ENCODE measurements at regions not wholly inside any gene's neighbourhood (a gene's known extent, or its start where the extent isn't known, plus 50 kb on each side); places are given as distances from the start of the nearest gene placed in this dataset.
"Not testable (repeated sequence)": the region's sequence is repeated elsewhere in the genome, so short reads cannot be mapped to it uniquely, and the experiment has no call there.

- DNase-seq (ENCODE audit: low read depth) = no peak
- no peak overlapping the region for H3K4me3 ChIP-seq (ENCODE audit: low read depth, low read length)
These were observed 139.6 kb downstream of the TFAP2B start for GRCh38 chr6:50958148-50958697.

GRCh38 chr6:50959081-50959641 lies 140.5 kb downstream of the TFAP2B start:
- DNase-seq (ENCODE audit: low read depth) = no peak
- no peak overlapping the region for H3K4me3 ChIP-seq (ENCODE audit: low read depth, low read length)

- no peak for DNase-seq (ENCODE audit: low read depth)
- H3K4me3 ChIP-seq (ENCODE audit: low read depth, low read length) = no peak overlapping the region
These were observed 142.9 kb downstream of the TFAP2B start for GRCh38 chr6:50961611-50962010.

GRCh38 chr6:50962213-50962759 lies 143.6 kb downstream of the TFAP2B start:
- no peak for DNase-seq (ENCODE audit: low read depth)

GRCh38 chr6:50963952-50964351 lies 145.3 kb downstream of the TFAP2B start:
- H3K4me3 ChIP-seq (ENCODE audit: low read depth, low read length) = no peak overlapping the region
- DNase-seq (ENCODE audit: low read depth) = no peak

More at GRCh38 chr6:50962213-50962759, 143.6 kb downstream of the TFAP2B start:
- H3K4me3 ChIP-seq (ENCODE audit: low read depth, low read length) = no peak overlapping the region

GRCh38 chr6:50965495-50965894 lies 146.8 kb downstream of the TFAP2B start:
- no peak overlapping the region for H3K4me3 ChIP-seq (ENCODE audit: low read depth, low read length)
- DNase-seq (ENCODE audit: low read depth) = no peak

- H3K4me3 ChIP-seq (ENCODE audit: low read depth, low read length) = no peak overlapping the region
- DNase-seq (ENCODE audit: low read depth) = no peak
These were observed 147.9 kb downstream of the TFAP2B start for GRCh38 chr6:50966532-50966931.

GRCh38 chr6:50966986-50967385 lies 148.3 kb downstream of the TFAP2B start:
- H3K4me3 ChIP-seq (ENCODE audit: low read depth, low read length) = no peak overlapping the region
- DNase-seq (ENCODE audit: low read depth) = no peak

GRCh38 chr6:50968246-50968645 lies 149.6 kb downstream of the TFAP2B start:
- H3K4me3 ChIP-seq (ENCODE audit: low read depth, low read length); DNase-seq (ENCODE audit: low read depth): not testable (repeated sequence)

GRCh38 chr6:50970908-50971307 lies 152.2 kb downstream of the TFAP2B start:
- no peak overlapping the region for H3K4me3 ChIP-seq (ENCODE audit: low read depth, low read length)
- no peak for DNase-seq (ENCODE audit: low read depth)

GRCh38 chr6:50973464-50973863 lies 154.8 kb downstream of the TFAP2B start:
- DNase-seq (ENCODE audit: low read depth) = no peak
- H3K4me3 ChIP-seq (ENCODE audit: low read depth, low read length) = no peak overlapping the region

- no peak overlapping the region for H3K4me3 ChIP-seq (ENCODE audit: low read depth, low read length)
- no peak for DNase-seq (ENCODE audit: low read depth)
These were observed 155.6 kb downstream of the TFAP2B start for GRCh38 chr6:50974319-50974718.

- no peak overlapping the region for H3K4me3 ChIP-seq (ENCODE audit: low read depth, low read length)
- DNase-seq (ENCODE audit: low read depth) = no peak
These were observed 156.5 kb downstream of the TFAP2B start for GRCh38 chr6:50975216-50975615.

GRCh38 chr6:50976907-50977306 lies 158.2 kb downstream of the TFAP2B start:
- H3K4me3 ChIP-seq (ENCODE audit: low read depth, low read length) = no peak overlapping the region
- DNase-seq (ENCODE audit: low read depth) = no peak

- DNase-seq (ENCODE audit: low read depth) = no peak
- H3K4me3 ChIP-seq (ENCODE audit: low read depth, low read length) = no peak overlapping the region
These were observed 159.1 kb downstream of the TFAP2B start for GRCh38 chr6:50977796-50978195.

GRCh38 chr6:50978380-50979170 lies 159.9 kb downstream of the TFAP2B start:
- H3K4me3 ChIP-seq (ENCODE audit: low read depth, low read length) = no peak overlapping the region
- no peak for DNase-seq (ENCODE audit: low read depth)

GRCh38 chr6:50979171-50979525 lies 160.5 kb downstream of the TFAP2B start:
- no peak for DNase-seq (ENCODE audit: low read depth)
- no peak overlapping the region for H3K4me3 ChIP-seq (ENCODE audit: low read depth, low read length)

- DNase-seq (ENCODE audit: low read depth) = no peak
- H3K4me3 ChIP-seq (ENCODE audit: low read depth, low read length) = no peak overlapping the region
These were observed 165.5 kb downstream of the TFAP2B start for GRCh38 chr6:50984135-50984534.

GRCh38 chr6:50986319-50986718 lies 167.6 kb downstream of the TFAP2B start:
- no peak overlapping the region for H3K4me3 ChIP-seq (ENCODE audit: low read depth, low read length)
- no peak for DNase-seq (ENCODE audit: low read depth)

GRCh38 chr6:50989123-50989522 lies 170.5 kb downstream of the TFAP2B start:
- no peak for DNase-seq (ENCODE audit: low read depth)
- H3K4me3 ChIP-seq (ENCODE audit: low read depth, low read length) = no peak overlapping the region

Data from skeletal muscle cell (primary cell).